ENCODE measurements at regions not wholly inside any gene's neighbourhood (a gene's known extent, or its start where the extent isn't known, plus 50 kb on each side); places are given as distances from the start of the nearest gene placed in this dataset.

GRCh38 chr2:100761365-100761764, 58.6 kb upstream of the NPAS2 start:
- intact Hi-C loops (cut with micrococcal nuclease), result no loop called here
- no peaks in the 10 kb centered on the region for H3K9me3 Mint-ChIP-seq
- POLR2A ChIA-PET, result no interaction called here

GRCh38 chr2:100764430-100764829, 55.5 kb upstream of the NPAS2 start:
- POLR2A ChIA-PET, result no interaction called here
- intact Hi-C loops (cut with micrococcal nuclease), result no loop called here
- Mint-ChIP-seq H3K4me3 (no peak overlapping the region), H3K4me1 (no peaks in the 10 kb centered on the region), H3K27me3 (peaks cover 33% of the 10 kb centered on the region), H3K36me3 (ENCODE audit: low read depth) (no peaks in the 10 kb centered on the region), H3K9me3 (no peaks in the 10 kb centered on the region), H3K27ac (no peak overlapping the region)
- TF ChIP-seq CTCF (IDR thresholded peaks at IDR 0.05), result no peak
- ATAC-seq (ENCODE audit: low read depth) (no peak), DNase-seq (no peak)
- CTCF ChIA-PET, result no interaction called here

More at GRCh38 chr2:100761365-100761764, 58.6 kb upstream of the NPAS2 start:
- Mint-ChIP-seq H3K4me3 (no peak overlapping the region), H3K27me3 (peaks cover 31% of the 10 kb centered on the region), H3K4me1 (no peaks in the 10 kb centered on the region), H3K36me3 (ENCODE audit: low read depth) (no peaks in the 10 kb centered on the region), H3K27ac (no peak overlapping the region)
- TF ChIP-seq CTCF (IDR thresholded peaks at IDR 0.05), result no peak
- ATAC-seq (ENCODE audit: low read depth), result no peak
- CTCF ChIA-PET, result no interaction called here
- DNase-seq, result no peak

GRCh38 chr2:100765481-100765880, 54.5 kb upstream of the NPAS2 start:
- no peak for TF ChIP-seq CTCF (IDR thresholded peaks at IDR 0.05)
- CTCF ChIA-PET, result no interaction called here
- POLR2A ChIA-PET, result no interaction called here

GRCh38 chr2:100766256-100766655, 53.7 kb upstream of the NPAS2 start:
- no peaks in the 10 kb centered on the region for H3K36me3 Mint-ChIP-seq (ENCODE audit: low read depth)
- no peak overlapping the region for H3K27ac Mint-ChIP-seq
- intact Hi-C loops (cut with micrococcal nuclease), result no loop called here
- no peak for TF ChIP-seq CTCF (IDR thresholded peaks at IDR 0.05)
- H3K9me3 Mint-ChIP-seq, result no peaks in the 10 kb centered on the region
- H3K4me1 Mint-ChIP-seq, result no peaks in the 10 kb centered on the region
- H3K27me3 Mint-ChIP-seq, result peaks cover 30% of the 10 kb centered on the region
- POLR2A ChIA-PET, result no interaction called here
- DNase-seq, result no peak
- ATAC-seq (ENCODE audit: low read depth), result no peak
- H3K4me3 Mint-ChIP-seq, result no peak overlapping the region
- CTCF ChIA-PET, result no interaction called here

More at GRCh38 chr2:100765481-100765880, 54.5 kb upstream of the NPAS2 start:
- no peak for ATAC-seq (ENCODE audit: low read depth)
- Mint-ChIP-seq H3K4me3 (no peak overlapping the region), H3K9me3 (no peaks in the 10 kb centered on the region), H3K36me3 (ENCODE audit: low read depth) (no peaks in the 10 kb centered on the region), H3K4me1 (no peaks in the 10 kb centered on the region), H3K27ac (no peak overlapping the region), H3K27me3 (peaks cover 33% of the 10 kb centered on the region)
- intact Hi-C loops (cut with micrococcal nuclease), result no loop called here
- no peak for DNase-seq

- Mint-ChIP-seq H3K27ac (no peak overlapping the region), H3K9me3 (no peaks in the 10 kb centered on the region), H3K36me3 (ENCODE audit: low read depth) (no peaks in the 10 kb centered on the region), H3K4me3 (no peak overlapping the region), H3K27me3 (peaks cover 25% of the 10 kb centered on the region), H3K4me1 (no peaks in the 10 kb centered on the region)
- no peak for TF ChIP-seq CTCF (IDR thresholded peaks at IDR 0.05)
- POLR2A ChIA-PET, result no interaction called here
- CTCF ChIA-PET, result no interaction called here
- no peak for ATAC-seq (ENCODE audit: low read depth)
- no peak for DNase-seq
- intact Hi-C loops (cut with micrococcal nuclease), result no loop called here
Measured at GRCh38 chr2:100766806-100767205, 53.1 kb upstream of the NPAS2 start.

Data from activated B cell treated with CpG ODN at 0.5 μM for 24 hours (primary cell).